Panc1 (cell line): ENCODE measurements at regions not wholly inside any gene's neighbourhood (a gene's known extent, or its start where the extent isn't known, plus 50 kb on each side); places are given as distances from the start of the nearest gene placed in this dataset.
"Not testable (repeated sequence)": the region's sequence is repeated elsewhere in the genome, so short reads cannot be mapped to it uniquely, and the experiment has no call there.

Source experiments
- ATAC-seq: fragments of 200-7000 bp; cut with Tn5 transposase; 2 replicates; pipeline ENCODE4 v1.9.1; 2020; ENCODE audit warnings: mild to moderate bottlenecking, moderate library complexity
- BruUV-seq: library from RNA; stranded (reverse); fragments of 400-500 nt; replicated peaks from 2 replicates; lab custom pipeline; 2021; lab: Mats Ljungman, UMichigan
- CTCF ChIA-PET: fragments of 300-600 bp; sonication (Branson Sonifier 250); formaldehyde crosslinking; loops from one replicate; lab custom pipeline; 2022; ENCODE audit warnings: antibody characterized with exemption; lab: Charles Lee
- POLR2A ChIA-PET: fragments of 300-600 bp; sonication (Branson Sonifier 250); formaldehyde crosslinking; loops from one replicate; lab custom pipeline; 2022; ENCODE audit warnings: antibody characterized with exemption; lab: Charles Lee
- DNase-seq: peaks from one replicate; pipeline ENCODE4 v3.0.0-alpha.2; 2010; ENCODE audit warnings: low read depth, low spot score
- H3K27ac ChIP-seq: 2 replicates; pipeline ENCODE4 v1.5.1; 2011; ENCODE audit warnings: mild to moderate bottlenecking, low read length, inconsistent platforms
- H3K27me3 ChIP-seq: fragments of 200-500 bp; sonication (Bioruptor generic); 2 replicates; pipeline ENCODE4 v1.6.0; 2014; ENCODE audit warnings: low read length, inconsistent platforms; ENCODE audit not compliant: control insufficient read depth, insufficient read depth
- H3K36me3 ChIP-seq: fragments of 200-500 bp; sonication (Bioruptor generic); 2 replicates; pipeline ENCODE4 v1.5.1; 2014; ENCODE audit warnings: inconsistent platforms, mild to moderate bottlenecking, low read length, moderate library complexity; ENCODE audit not compliant: control insufficient read depth, insufficient read depth
- H3K4me1 ChIP-seq: 2 replicates; pipeline ENCODE4 v1.5.1; 2011; ENCODE audit warnings: inconsistent platforms, mild to moderate bottlenecking, low read length, moderate library complexity; ENCODE audit not compliant: control insufficient read depth, insufficient read depth
- H3K4me3 ChIP-seq, 2 experiments: 2 replicates each; pipeline ENCODE4 v1.5.1; 2011 to 2012; ENCODE audit warnings: low read depth in 2 of 2, low read length in 2 of 2, mild to moderate bottlenecking in 2 of 2, inconsistent platforms in 1 of 2, moderate library complexity in 1 of 2
- H3K9me3 ChIP-seq: fragments of 200-500 bp; sonication (Bioruptor generic); 2 replicates; pipeline ENCODE4 v1.5.1; 2014; ENCODE audit warnings: low read depth, mild to moderate bottlenecking, inconsistent platforms, low read length, moderate library complexity; ENCODE audit not compliant: control insufficient read depth, insufficient read depth
- CTCF ChIP-seq: fragments of 450-650 bp; IDR thresholded peaks from 2 replicates; pipeline ENCODE4 v1.5.1; 2017; ENCODE audit warnings: mild to moderate bottlenecking
- POLR2AphosphoS5 ChIP-seq: IDR thresholded peaks from 2 replicates; pipeline ENCODE4 v1.6.1; 2012; ENCODE audit warnings: mild to moderate bottlenecking, low read depth, low read length, moderate library complexity
- REST ChIP-seq, 2 experiments: IDR thresholded peaks; 2 replicates each; pipeline ENCODE4 v1.6.1; 2011 to 2012; ENCODE audit warnings: low read depth in 2 of 2, control low read depth in 1 of 2, low read length in 1 of 2, mild to moderate bottlenecking in 1 of 2, moderate library complexity in 1 of 2; ENCODE audit not compliant: insufficient read depth in 1 of 2
- SIN3A ChIP-seq: IDR thresholded peaks from 2 replicates; pipeline ENCODE4 v1.6.1; 2012; ENCODE audit warnings: low read depth, mild to moderate bottlenecking, low read length, moderate library complexity, borderline replicate concordance; ENCODE audit not compliant: insufficient read depth
- TCF7L2 ChIP-seq: IDR thresholded peaks from 2 replicates; pipeline ENCODE4 v1.6.1; 2011; ENCODE audit warnings: mild to moderate bottlenecking, low read depth, low read length, inconsistent platforms
- in situ Hi-C: cut with HindIII; loops from 2 replicates; pipeline ENCODE4 v1.10.0; 2016; ENCODE audit warnings: low sequenced_read_pairs, low pct_unique_long_range_greater_than_20kb
- intact Hi-C: fragments of 100-400 bp; cut with micrococcal nuclease; formaldehyde crosslinking; loops from one replicate; pipeline ENCODE4 v1.10.0; 2022; ENCODE audit not compliant: unreplicated experiment

- H3K27me3 ChIP-seq = peaks cover 19% of the 10 kb centered on the region
- H3K4me3 ChIP-seq, CTCF ChIA-PET, DNase-seq, H3K9me3 ChIP-seq, H3K4me1 ChIP-seq, BruUV-seq, H3K36me3 ChIP-seq, intact Hi-C loops, H3K27ac ChIP-seq, POLR2A ChIA-PET, ATAC-seq, in situ Hi-C loops: not testable (repeated sequence)
Measured at GRCh38 chr18:75690283-75690682, 262.8 kb upstream of the SMIM21 start.

GRCh38 chr18:75687626-75688025 lies 260.1 kb upstream of the SMIM21 start:
- no TSS peak for BruUV-seq
- no peak overlapping the region for H3K4me3 ChIP-seq
- intact Hi-C loops (no loop called here), in situ Hi-C loops (no loop called here)
- DNase-seq (no peak), ATAC-seq (no peak)
- H3K9me3 ChIP-seq = no peaks in the 10 kb centered on the region
- H3K27me3 ChIP-seq = peaks cover 19% of the 10 kb centered on the region
- no peaks in the 10 kb centered on the region for H3K4me1 ChIP-seq
- ChIA-PET POLR2A (no interaction called here), CTCF (no interaction called here)
- no peak overlapping the region for H3K27ac ChIP-seq
- TF ChIP-seq TCF7L2 (no peak), CTCF (no peak), POLR2AphosphoS5 (no peak), REST (IDR thresholded peaks at IDR 0.05; ENCODE audit: insufficient read depth in 1 of 2, low read depth in 2 of 2, low read length in 1 of 2) (no peak), SIN3A (no peak)
- H3K36me3 ChIP-seq = no peaks in the 10 kb centered on the region

GRCh38 chr18:75683426-75683825 lies 255.9 kb upstream of the SMIM21 start:
- ATAC-seq = no peak
- no TSS peak for BruUV-seq
- H3K27me3 ChIP-seq = peaks cover 19% of the 10 kb centered on the region
- H3K4me3 ChIP-seq = no peak overlapping the region
- TF ChIP-seq REST (IDR thresholded peaks at IDR 0.05; ENCODE audit: insufficient read depth in 1 of 2, low read depth in 2 of 2, low read length in 1 of 2) (no peak), CTCF (no peak), POLR2AphosphoS5 (no peak), TCF7L2 (no peak), SIN3A (no peak)
- no peaks in the 10 kb centered on the region for H3K9me3 ChIP-seq
- CTCF ChIA-PET = no interaction called here
- no peak for DNase-seq
- intact Hi-C loops (no loop called here), in situ Hi-C loops (no loop called here)
- POLR2A ChIA-PET = no interaction called here
- H3K4me1 ChIP-seq = no peaks in the 10 kb centered on the region
- H3K27ac ChIP-seq = no peak overlapping the region
- H3K36me3 ChIP-seq = no peaks in the 10 kb centered on the region
